Sigmoid colon (tissue), 6 donors: ENCODE measurements at regions not wholly inside any gene's neighbourhood (a gene's known extent, or its start where the extent isn't known, plus 50 kb on each side); places are given as distances from the start of the nearest gene placed in this dataset.

ENCODE experiments used
- DNase-seq: peaks from one replicate; pipeline ENCODE4 v3.0.0-alpha.2; 2019
- H3K27ac ChIP-seq, 4 donors: fragments of 200-600 bp; sonication (generic); one replicate each; pipeline ENCODE4 v1.5.1; 2016 to 2019; ENCODE audit warnings: mild to moderate bottlenecking in 1 of 4
- H3K27me3 ChIP-seq, 3 donors: fragments of 200-600 bp; sonication (generic); one replicate each; pipeline ENCODE4 v1.5.1; 2019; ENCODE audit warnings: mild to moderate bottlenecking in 1 of 3
- H3K36me3 ChIP-seq, 4 donors: fragments of 200-600 bp; sonication (generic); one replicate each; pipeline ENCODE4 v1.5.1; 2016 to 2019
- H3K4me1 ChIP-seq, 4 donors: fragments of 200-600 bp; sonication (generic); one replicate each; pipeline ENCODE4 v1.5.1; 2017 to 2019
- H3K4me3 ChIP-seq, 4 donors: fragments of 200-600 bp; sonication (generic); one replicate each; pipeline ENCODE4 v1.5.1; 2017 to 2019; ENCODE audit warnings: mild to moderate bottlenecking in 2 of 4, moderate library complexity in 1 of 4
- H3K9me3 ChIP-seq, 4 donors: fragments of 200-600 bp in 3 of 4; sonication (generic) in 3 of 4; one replicate each; pipeline versions ENCODE4 v1.5.1 to v1.6.1; 2013 to 2019
- EP300 ChIP-seq, 4 donors: sonication (generic); formaldehyde crosslinking; IDR thresholded peaks; one replicate each; pipeline ENCODE4 v1.6.1; 2017; ENCODE audit warnings: antibody characterized with exemption in 4 of 4
- POLR2A ChIP-seq, 2 donors: fragments of 450-650 bp; IDR thresholded peaks; one replicate each; pipeline ENCODE4 v1.6.1; 2016; ENCODE audit warnings: antibody characterized with exemption in 2 of 2, mild to moderate bottlenecking in 2 of 2, moderate library complexity in 2 of 2
- POLR2AphosphoS5 ChIP-seq, 4 donors: sonication (generic); formaldehyde crosslinking; IDR thresholded peaks; one replicate each; pipeline ENCODE4 v1.6.1; 2017; ENCODE audit warnings: antibody characterized with exemption in 4 of 4
- WGBS, 2 donors: extraction: QIAGEN DNeasy Blood & Tissue Kit; methylation state at CpG; one replicate each; pipeline ENCODE4 v1.1.7; 2013; 5-methylcytosine and 5-hydroxymethylcytosine counted together
- intact Hi-C: fragments of 100-400 bp; cut with DNase I; formaldehyde crosslinking; loops from one replicate; pipeline ENCODE4 v1.15.1; 2023
- TF ChIP-seq, protein P1 (sequence below), 4 experiments: fragments of 450-650 bp in 3 of 4; fragments of 200-600 bp in 1 of 4; IDR thresholded peaks; one replicate each; pipeline ENCODE4 v1.5.1; 2016 to 2019; ENCODE audit warnings: antibody characterized with exemption in 4 of 4, mild to moderate bottlenecking in 3 of 4, moderate library complexity in 2 of 4
- donor health status: healthy with polysubstance abuse.
- donor health status: healthy.

DNA sequence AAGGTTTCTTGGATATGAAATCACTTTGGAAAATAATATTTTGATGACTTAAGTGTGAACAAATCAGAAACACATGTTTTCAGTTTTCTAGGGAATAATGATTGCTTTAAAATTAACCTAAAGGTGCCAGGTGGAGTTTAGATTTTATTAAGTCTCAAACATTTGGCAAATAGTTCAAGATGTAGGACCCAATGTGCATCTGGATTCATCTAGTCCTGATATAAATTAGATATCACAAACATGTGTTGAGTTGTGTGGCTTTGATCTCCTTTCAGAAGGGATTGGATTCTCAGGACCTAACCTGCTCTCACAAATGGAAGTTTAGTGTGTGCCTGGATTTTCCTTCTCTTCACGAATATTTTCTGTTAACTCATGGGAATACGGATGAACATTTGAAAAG, 291.4 kb upstream of the ISL1 start:
- TF ChIP-seq POLR2AphosphoS5 (IDR thresholded peaks at IDR 0.05) = no peak
- TF ChIP-seq EP300 (IDR thresholded peaks at IDR 0.05) = no peak
- no peak for TF ChIP-seq POLR2A (IDR thresholded peaks at IDR 0.05)
- TF ChIP-seq, protein P1, sequence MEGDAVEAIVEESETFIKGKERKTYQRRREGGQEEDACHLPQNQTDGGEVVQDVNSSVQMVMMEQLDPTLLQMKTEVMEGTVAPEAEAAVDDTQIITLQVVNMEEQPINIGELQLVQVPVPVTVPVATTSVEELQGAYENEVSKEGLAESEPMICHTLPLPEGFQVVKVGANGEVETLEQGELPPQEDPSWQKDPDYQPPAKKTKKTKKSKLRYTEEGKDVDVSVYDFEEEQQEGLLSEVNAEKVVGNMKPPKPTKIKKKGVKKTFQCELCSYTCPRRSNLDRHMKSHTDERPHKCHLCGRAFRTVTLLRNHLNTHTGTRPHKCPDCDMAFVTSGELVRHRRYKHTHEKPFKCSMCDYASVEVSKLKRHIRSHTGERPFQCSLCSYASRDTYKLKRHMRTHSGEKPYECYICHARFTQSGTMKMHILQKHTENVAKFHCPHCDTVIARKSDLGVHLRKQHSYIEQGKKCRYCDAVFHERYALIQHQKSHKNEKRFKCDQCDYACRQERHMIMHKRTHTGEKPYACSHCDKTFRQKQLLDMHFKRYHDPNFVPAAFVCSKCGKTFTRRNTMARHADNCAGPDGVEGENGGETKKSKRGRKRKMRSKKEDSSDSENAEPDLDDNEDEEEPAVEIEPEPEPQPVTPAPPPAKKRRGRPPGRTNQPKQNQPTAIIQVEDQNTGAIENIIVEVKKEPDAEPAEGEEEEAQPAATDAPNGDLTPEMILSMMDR (IDR thresholded peaks at IDR 0.05) = no peak
- no peak overlapping the region for H3K27ac ChIP-seq
- intact Hi-C loops = no loop called here
- no peaks in the 10 kb centered on the region for H3K36me3 ChIP-seq
- H3K4me1 ChIP-seq = no peaks in the 10 kb centered on the region
- no peak overlapping the region for H3K4me3 ChIP-seq
- 85 to 88% methylated on average over 2 of the region's 2 CpGs for WGBS, 2 donors
- no peak for DNase-seq
- H3K27me3 ChIP-seq = no peaks in the 10 kb centered on the region
- no peaks in the 10 kb centered on the region for H3K9me3 ChIP-seq

DNA sequence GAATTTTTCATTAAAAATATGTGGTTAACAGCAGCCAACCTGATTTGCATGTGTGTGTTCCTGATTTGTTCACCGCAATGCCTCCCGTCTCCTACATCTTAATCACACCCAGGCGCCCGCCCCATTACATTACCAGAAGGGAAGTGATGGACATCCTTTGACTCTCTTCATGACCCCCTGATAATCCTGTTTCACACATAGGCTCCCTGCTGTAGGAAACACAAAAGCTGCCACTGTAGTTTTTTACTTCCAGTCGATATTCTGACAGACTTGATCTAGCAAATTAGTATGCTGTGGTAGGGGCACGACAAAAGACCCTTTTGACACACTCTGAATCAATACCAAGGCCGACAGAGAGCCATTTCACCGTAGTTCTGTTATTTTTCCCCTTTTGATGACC, 287.8 kb upstream of the ISL1 start:
- no peaks in the 10 kb centered on the region for H3K36me3 ChIP-seq
- intact Hi-C loops = no loop called here
- H3K4me1 ChIP-seq = no peaks in the 10 kb centered on the region
- DNase-seq = no peak
- TF ChIP-seq EP300 (IDR thresholded peaks at IDR 0.05) (no peak), POLR2A (IDR thresholded peaks at IDR 0.05) (no peak), POLR2AphosphoS5 (IDR thresholded peaks at IDR 0.05) (no peak)
- TF ChIP-seq, protein P1 (IDR thresholded peaks at IDR 0.05) = no peak
- no peaks in the 10 kb centered on the region for H3K27me3 ChIP-seq
- 70 to 77% methylated on average over 8 of the region's 8 CpGs for WGBS, 2 donors
- H3K27ac ChIP-seq = no peak overlapping the region
- H3K9me3 ChIP-seq = no peaks in the 10 kb centered on the region
- H3K4me3 ChIP-seq = no peak overlapping the region

DNA sequence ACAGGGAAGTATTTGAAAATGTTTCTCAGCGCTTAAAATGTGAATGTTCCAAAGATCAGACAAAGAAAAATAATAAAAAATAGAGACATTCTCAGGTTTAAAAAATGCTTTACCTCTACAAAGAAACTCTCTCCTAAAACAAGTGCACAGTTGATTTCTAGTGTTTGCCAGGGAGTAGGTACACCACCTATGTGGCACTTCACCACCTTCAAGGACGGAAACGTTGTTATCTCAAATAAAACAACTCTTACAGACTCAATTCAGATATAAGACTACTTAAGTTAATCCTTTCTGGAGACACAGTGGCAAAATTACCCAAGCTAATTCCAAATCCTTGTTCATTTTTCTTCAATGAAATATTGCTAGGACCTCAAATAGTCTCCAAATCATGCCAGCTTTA, 286.4 kb upstream of the ISL1 start:
- no peak for DNase-seq
- intact Hi-C loops = no loop called here
- Histone ChIP-seq H3K36me3 (no peaks in the 10 kb centered on the region), H3K27ac (no peak overlapping the region), H3K9me3 (no peaks in the 10 kb centered on the region), H3K27me3 (no peaks in the 10 kb centered on the region), H3K4me1 (no peaks in the 10 kb centered on the region), H3K4me3 (no peak overlapping the region)
- TF ChIP-seq EP300 (IDR thresholded peaks at IDR 0.05) = no peak
- no peak for TF ChIP-seq POLR2AphosphoS5 (IDR thresholded peaks at IDR 0.05)
- no peak for TF ChIP-seq POLR2A (IDR thresholded peaks at IDR 0.05)
- TF ChIP-seq, protein P1 (IDR thresholded peaks at IDR 0.05) = no peak
- WGBS, 2 donors = 61 to 77% methylated on average over 3 of the region's 3 CpGs

DNA sequence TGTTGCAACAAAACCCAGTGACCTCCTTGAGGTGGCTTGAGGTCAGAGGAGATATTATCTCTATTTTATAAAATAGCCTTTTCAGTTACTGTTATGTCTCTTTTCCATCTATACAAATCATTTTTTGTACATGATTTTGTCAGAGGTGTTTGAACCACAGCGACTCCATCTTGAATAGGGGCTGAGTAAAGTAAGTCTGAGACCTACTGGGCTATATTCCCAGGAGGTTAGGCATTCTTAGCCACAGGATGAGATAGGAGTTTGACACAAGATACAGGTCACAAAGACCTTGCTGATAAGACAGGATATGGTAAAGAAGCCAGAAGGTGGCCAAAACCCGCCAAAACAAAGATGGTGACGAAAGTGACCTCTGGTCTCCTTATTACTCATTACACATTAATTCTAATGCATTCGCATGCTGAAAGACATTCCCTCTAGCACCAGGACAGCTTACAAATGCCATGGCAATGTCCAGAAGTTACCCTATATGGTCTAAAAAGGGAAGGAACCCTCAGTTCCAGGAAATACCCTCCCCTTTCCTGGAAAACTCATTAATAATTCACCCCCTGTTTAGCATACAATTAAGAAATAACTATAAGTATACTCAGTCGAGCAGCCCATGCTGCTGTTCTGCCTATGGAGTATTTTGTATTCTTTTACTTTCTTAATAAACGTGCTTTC, 283.9 kb upstream of the ISL1 start:
- Histone ChIP-seq H3K9me3 (no peaks in the 10 kb centered on the region), H3K4me3 (no peak overlapping the region), H3K4me1 (no peaks in the 10 kb centered on the region), H3K36me3 (no peaks in the 10 kb centered on the region), H3K27me3 (no peaks in the 10 kb centered on the region), H3K27ac (no peak overlapping the region)
- 78 to 85% methylated on average over 6 of the region's 6 CpGs for WGBS, 2 donors
- no peak for DNase-seq
- no peak for TF ChIP-seq POLR2A (IDR thresholded peaks at IDR 0.05)
- TF ChIP-seq, protein P1 (IDR thresholded peaks at IDR 0.05) = no peak
- no peak for TF ChIP-seq POLR2AphosphoS5 (IDR thresholded peaks at IDR 0.05)
- no peak for TF ChIP-seq EP300 (IDR thresholded peaks at IDR 0.05)
- intact Hi-C loops = no loop called here

DNA sequence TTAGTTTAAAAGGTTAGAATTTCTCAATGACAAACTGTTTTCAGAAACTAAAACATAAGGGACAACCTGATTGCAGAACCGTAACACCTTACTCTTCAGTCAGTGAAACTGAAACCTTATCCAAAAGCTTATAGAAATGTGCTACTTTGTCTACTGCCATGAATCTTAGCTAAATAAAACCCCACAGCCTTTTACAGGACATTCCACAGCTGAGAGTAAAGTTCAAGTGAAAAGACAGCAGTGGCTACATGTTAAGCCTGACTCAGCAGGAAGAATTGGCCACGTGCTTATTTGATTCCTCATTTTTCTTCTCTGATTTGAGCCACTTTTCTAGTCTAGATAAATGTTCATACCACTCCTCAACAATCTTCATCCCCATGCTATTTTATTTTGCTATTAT, 278.7 kb upstream of the ISL1 start:
- Histone ChIP-seq H3K27me3 (no peaks in the 10 kb centered on the region), H3K4me3 (no peak overlapping the region), H3K9me3 (no peaks in the 10 kb centered on the region), H3K36me3 (no peaks in the 10 kb centered on the region), H3K27ac (no peak overlapping the region), H3K4me1 (no peaks in the 10 kb centered on the region)
- TF ChIP-seq POLR2AphosphoS5 (IDR thresholded peaks at IDR 0.05) = no peak
- no peak for TF ChIP-seq POLR2A (IDR thresholded peaks at IDR 0.05)
- TF ChIP-seq, protein P1 (IDR thresholded peaks at IDR 0.05) = no peak
- TF ChIP-seq EP300 (IDR thresholded peaks at IDR 0.05) = no peak
- WGBS, 2 donors = 38 to 63% methylated on average over 2 of the region's 2 CpGs
- no peak for DNase-seq
- intact Hi-C loops = no loop called here
